Activated B cell treated with CpG ODN at 0.5 μM for 24 hours (primary cell): ENCODE measurements at regions not wholly inside any gene's neighbourhood (a gene's known extent, or its start where the extent isn't known, plus 50 kb on each side); places are given as distances from the start of the nearest gene placed in this dataset.
"Not testable (repeated sequence)": the region's sequence is repeated elsewhere in the genome, so short reads cannot be mapped to it uniquely, and the experiment has no call there.

ENCODE experiments used
- ATAC-seq: fragments of 200-7000 bp; cut with Tn5 transposase; one replicate; pipeline ENCODE4 v1.10.0; 2021; ENCODE audit warnings: low read depth, mild to moderate bottlenecking, moderate library complexity
- CTCF ChIA-PET: fragments of 350-600 bp; sonication (Branson Sonifier 250); formaldehyde crosslinking; loops from one replicate; lab custom pipeline; 2021; ENCODE audit warnings: antibody characterized with exemption; lab: Charles Lee
- POLR2A ChIA-PET: fragments of 350-600 bp; sonication (Branson Sonifier 250); formaldehyde crosslinking; loops from one replicate; lab custom pipeline; 2021; ENCODE audit warnings: antibody characterized with exemption; lab: Charles Lee
- DNase-seq: peaks from one replicate; pipeline ENCODE4 v3.0.0; 2022
- H3K27ac Mint-ChIP-seq: one replicate; pipeline ENCODE4 v1.8.0; 2020; ENCODE audit warnings: mixed read lengths
- H3K27me3 Mint-ChIP-seq: one replicate; pipeline ENCODE4 v1.8.0; 2021; ENCODE audit warnings: mixed read lengths
- H3K36me3 Mint-ChIP-seq: one replicate; pipeline ENCODE4 v1.8.0; 2021; ENCODE audit warnings: low read depth, mixed read lengths
- H3K4me1 Mint-ChIP-seq: one replicate; pipeline ENCODE4 v1.8.0; 2021; ENCODE audit warnings: mixed read lengths
- H3K4me3 Mint-ChIP-seq: one replicate; pipeline ENCODE4 v1.8.0; 2020; ENCODE audit warnings: mild to moderate bottlenecking, mixed read lengths
- H3K9me3 Mint-ChIP-seq: one replicate; pipeline ENCODE4 v1.8.0; 2020; ENCODE audit warnings: mixed read lengths
- intact Hi-C: fragments of 100-400 bp; cut with micrococcal nuclease; formaldehyde crosslinking; loops from one replicate; pipeline ENCODE4 v1.15.1; 2024
- TF ChIP-seq, protein P1 (sequence below): fragments of 200-600 bp; IDR thresholded peaks from one replicate; pipeline ENCODE4 v1.8.0; 2022; ENCODE audit warnings: antibody characterized with exemption, mild to moderate bottlenecking

GRCh38 chr2:83997889-83998288 lies 461.2 kb downstream of the SUCLG1 start:
- Mint-ChIP-seq H3K36me3 (no peaks in the 10 kb centered on the region), H3K9me3 (peaks cover 5% of the 10 kb centered on the region), H3K4me1 (no peaks in the 10 kb centered on the region), H3K27me3 (no peaks in the 10 kb centered on the region), H3K27ac (no peak overlapping the region), H3K4me3 (no peak overlapping the region)
- DNase-seq (no peak), ATAC-seq (no peak)
- CTCF ChIA-PET: no interaction called here
- intact Hi-C loops: no loop called here
- TF ChIP-seq, protein P1, sequence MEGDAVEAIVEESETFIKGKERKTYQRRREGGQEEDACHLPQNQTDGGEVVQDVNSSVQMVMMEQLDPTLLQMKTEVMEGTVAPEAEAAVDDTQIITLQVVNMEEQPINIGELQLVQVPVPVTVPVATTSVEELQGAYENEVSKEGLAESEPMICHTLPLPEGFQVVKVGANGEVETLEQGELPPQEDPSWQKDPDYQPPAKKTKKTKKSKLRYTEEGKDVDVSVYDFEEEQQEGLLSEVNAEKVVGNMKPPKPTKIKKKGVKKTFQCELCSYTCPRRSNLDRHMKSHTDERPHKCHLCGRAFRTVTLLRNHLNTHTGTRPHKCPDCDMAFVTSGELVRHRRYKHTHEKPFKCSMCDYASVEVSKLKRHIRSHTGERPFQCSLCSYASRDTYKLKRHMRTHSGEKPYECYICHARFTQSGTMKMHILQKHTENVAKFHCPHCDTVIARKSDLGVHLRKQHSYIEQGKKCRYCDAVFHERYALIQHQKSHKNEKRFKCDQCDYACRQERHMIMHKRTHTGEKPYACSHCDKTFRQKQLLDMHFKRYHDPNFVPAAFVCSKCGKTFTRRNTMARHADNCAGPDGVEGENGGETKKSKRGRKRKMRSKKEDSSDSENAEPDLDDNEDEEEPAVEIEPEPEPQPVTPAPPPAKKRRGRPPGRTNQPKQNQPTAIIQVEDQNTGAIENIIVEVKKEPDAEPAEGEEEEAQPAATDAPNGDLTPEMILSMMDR: no peak
- POLR2A ChIA-PET: no interaction called here

- Mint-ChIP-seq H3K27ac (no peak overlapping the region), H3K4me3 (no peak overlapping the region), H3K27me3 (no peaks in the 10 kb centered on the region), H3K36me3 (no peaks in the 10 kb centered on the region), H3K4me1 (no peaks in the 10 kb centered on the region), H3K9me3 (peaks cover 3% of the 10 kb centered on the region)
- ATAC-seq (no peak), DNase-seq (no peak)
- TF ChIP-seq, protein P1: no peak
- POLR2A ChIA-PET: no interaction called here
- intact Hi-C loops: no loop called here
- CTCF ChIA-PET: no interaction called here
Measured at GRCh38 chr2:83994633-83995179, 464.4 kb downstream of the SUCLG1 start.

- ChIA-PET CTCF (no interaction called here), POLR2A (no interaction called here)
- DNase-seq (no peak), ATAC-seq (no peak)
- no peaks in the 10 kb centered on the region for H3K36me3 Mint-ChIP-seq
- no peaks in the 10 kb centered on the region for H3K27me3 Mint-ChIP-seq
- H3K4me1 Mint-ChIP-seq: no peaks in the 10 kb centered on the region
- H3K4me3 Mint-ChIP-seq: no peak overlapping the region
- intact Hi-C loops: no loop called here
- no peak overlapping the region for H3K27ac Mint-ChIP-seq
- TF ChIP-seq, protein P1: no peak
- peaks cover 3% of the 10 kb centered on the region for H3K9me3 Mint-ChIP-seq
Measured at GRCh38 chr2:83993873-83994632, 465.0 kb downstream of the SUCLG1 start.

GRCh38 chr2:83991992-83992391 lies 467.1 kb downstream of the SUCLG1 start:
- Mint-ChIP-seq H3K27me3 (no peaks in the 10 kb centered on the region), H3K36me3 (no peaks in the 10 kb centered on the region), H3K27ac (no peak overlapping the region), H3K9me3 (peaks cover 3% of the 10 kb centered on the region), H3K4me1 (no peaks in the 10 kb centered on the region), H3K4me3 (no peak overlapping the region)
- ATAC-seq (no peak), DNase-seq (no peak)
- CTCF ChIA-PET: no interaction called here
- intact Hi-C loops: no loop called here
- TF ChIP-seq, protein P1: no peak
- POLR2A ChIA-PET: no interaction called here

DNA sequence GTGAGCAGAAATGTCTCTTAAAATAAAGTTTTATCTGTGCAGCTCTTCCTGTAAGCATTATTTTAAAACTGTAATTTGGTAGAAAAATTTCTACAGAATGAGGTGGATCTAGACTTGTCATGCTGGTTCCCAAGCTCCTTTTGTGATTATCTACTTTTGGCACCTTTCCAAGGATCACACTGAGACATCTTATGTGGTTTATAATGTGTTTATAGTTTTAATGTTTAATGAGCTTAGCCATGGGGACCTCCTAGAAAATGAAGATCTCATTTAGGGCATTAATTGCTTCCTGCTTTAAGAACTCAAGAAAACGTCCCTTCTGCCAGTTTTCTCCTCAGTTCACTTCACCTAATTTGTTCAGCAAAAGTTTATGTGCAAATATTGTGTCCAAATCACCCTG lies 468.4 kb downstream of the SUCLG1 start:
- no peaks in the 10 kb centered on the region for H3K4me1 Mint-ChIP-seq
- ChIA-PET CTCF (no interaction called here), POLR2A (no interaction called here)
- TF ChIP-seq, protein P1: no peak
- H3K27me3 Mint-ChIP-seq: no peaks in the 10 kb centered on the region
- ATAC-seq (no peak), DNase-seq (no peak)
- peaks cover 6% of the 10 kb centered on the region for H3K9me3 Mint-ChIP-seq
- H3K27ac Mint-ChIP-seq: no peak overlapping the region
- no peaks in the 10 kb centered on the region for H3K36me3 Mint-ChIP-seq
- H3K4me3 Mint-ChIP-seq: no peak overlapping the region
- intact Hi-C loops: no loop called here

DNA sequence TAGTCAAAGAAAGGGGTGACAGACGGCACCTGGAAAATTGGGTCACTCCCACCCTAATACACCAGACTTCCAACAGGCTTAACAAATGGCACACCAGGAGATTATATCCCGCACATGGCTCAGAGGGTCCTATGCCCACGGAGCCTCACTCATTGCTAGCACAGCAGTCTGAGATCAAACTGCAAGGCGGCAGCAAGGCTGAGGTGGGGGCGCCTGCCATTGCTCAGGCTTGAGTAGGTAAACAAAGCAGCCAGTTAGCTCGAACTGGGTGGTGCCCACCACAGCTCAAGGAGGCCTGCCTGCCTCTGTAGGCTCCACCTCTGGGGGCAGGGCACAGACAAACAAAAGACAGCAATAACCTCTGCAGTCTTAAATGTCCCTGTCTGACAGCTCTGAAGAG lies 482.5 kb downstream of the SUCLG1 start:
- H3K9me3 Mint-ChIP-seq, H3K27ac Mint-ChIP-seq, H3K27me3 Mint-ChIP-seq, POLR2A ChIA-PET, DNase-seq, CTCF ChIA-PET, H3K4me1 Mint-ChIP-seq, intact Hi-C loops, ATAC-seq, H3K36me3 Mint-ChIP-seq, H3K4me3 Mint-ChIP-seq: not testable (repeated sequence)
